HEK293T (cell line): ENCODE measurements at regions not wholly inside any gene's neighbourhood (a gene's known extent, or its start where the extent isn't known, plus 50 kb on each side); places are given as distances from the start of the nearest gene placed in this dataset.
"Not testable (repeated sequence)": the region's sequence is repeated elsewhere in the genome, so short reads cannot be mapped to it uniquely, and the experiment has no call there.

Source experiments
- CTCF ChIA-PET: fragments of 350-600 bp; formaldehyde crosslinking; extraction: SDS; loops from one replicate; lab custom pipeline; 2021; ENCODE audit warnings: antibody characterized with exemption, inconsistent platforms; lab: Yijun Ruan, JAX
- POLR2A ChIA-PET: fragments of 350-600 bp; formaldehyde crosslinking; extraction: SDS; loops from one replicate; lab custom pipeline; 2020; ENCODE audit warnings: antibody characterized with exemption, inconsistent platforms; lab: Yijun Ruan, JAX
- DNase-seq: peaks from one replicate; pipeline ENCODE4 v3.0.0; 2012; ENCODE audit warnings: mixed read lengths; ENCODE audit errors: extremely low spot score
- ARNT ChIP-seq: fragments of 450-650 bp; IDR thresholded peaks from 2 replicates; pipeline ENCODE4 v1.6.1; 2017; ENCODE audit warnings: mild to moderate bottlenecking
- BHLHE40 ChIP-seq: fragments of 450-650 bp; IDR thresholded peaks from 2 replicates; pipeline ENCODE4 v1.6.1; 2016; ENCODE audit warnings: mild to moderate bottlenecking, moderate library complexity, borderline replicate concordance
- CTBP1 ChIP-seq: fragments of 450-650 bp; IDR thresholded peaks from 2 replicates; pipeline ENCODE4 v1.6.1; 2016; ENCODE audit warnings: borderline replicate concordance
- ELF4 ChIP-seq: fragments of 450-650 bp; IDR thresholded peaks from 2 replicates; pipeline ENCODE4 v1.6.1; 2017; ENCODE audit warnings: antibody characterized with exemption
- FOXA1 ChIP-seq: fragments of 450-650 bp; IDR thresholded peaks from 2 replicates; pipeline ENCODE4 v1.6.1; 2016; ENCODE audit warnings: mild to moderate bottlenecking
- FOXK2 ChIP-seq: fragments of 450-650 bp; IDR thresholded peaks from 2 replicates; pipeline ENCODE4 v1.6.1; 2016; ENCODE audit warnings: mild to moderate bottlenecking
- FOXM1 ChIP-seq: fragments of 450-650 bp; IDR thresholded peaks from 2 replicates; pipeline ENCODE4 v1.6.1; 2017; ENCODE audit warnings: mild to moderate bottlenecking, borderline replicate concordance
- HDGF ChIP-seq: fragments of 450-650 bp; IDR thresholded peaks from 2 replicates; pipeline ENCODE4 v1.6.1; 2017; ENCODE audit warnings: antibody characterized with exemption, borderline replicate concordance
- L3MBTL2 ChIP-seq: fragments of 450-650 bp; conservative IDR thresholded peaks from 2 replicates; pipeline ENCODE4 v1.6.1; 2016; ENCODE audit warnings: mild to moderate bottlenecking
- LEF1 ChIP-seq: fragments of 450-650 bp; IDR thresholded peaks from 2 replicates; pipeline ENCODE4 v1.6.1; 2017; ENCODE audit warnings: mild to moderate bottlenecking, borderline replicate concordance
- NFRKB ChIP-seq: fragments of 450-650 bp; IDR thresholded peaks from 2 replicates; pipeline ENCODE4 v1.6.1; 2016; ENCODE audit warnings: mild to moderate bottlenecking, moderate library complexity
- SP1 ChIP-seq: fragments of 450-650 bp; IDR thresholded peaks from 2 replicates; pipeline ENCODE4 v1.6.1; 2017
- SUZ12 ChIP-seq: fragments of 450-650 bp; IDR thresholded peaks from 2 replicates; pipeline ENCODE4 v1.6.1; 2016; ENCODE audit warnings: mild to moderate bottlenecking
- TARDBP ChIP-seq: fragments of 450-650 bp; IDR thresholded peaks from 2 replicates; pipeline ENCODE4 v1.6.1; 2016
- ZNF384 ChIP-seq: fragments of 450-650 bp; IDR thresholded peaks from 2 replicates; pipeline ENCODE4 v1.6.1; 2016
- TF ChIP-seq, protein P1 (sequence below): fragments of 450-650 bp; IDR thresholded peaks from 2 replicates; pipeline ENCODE4 v1.6.1; 2016

DNA sequence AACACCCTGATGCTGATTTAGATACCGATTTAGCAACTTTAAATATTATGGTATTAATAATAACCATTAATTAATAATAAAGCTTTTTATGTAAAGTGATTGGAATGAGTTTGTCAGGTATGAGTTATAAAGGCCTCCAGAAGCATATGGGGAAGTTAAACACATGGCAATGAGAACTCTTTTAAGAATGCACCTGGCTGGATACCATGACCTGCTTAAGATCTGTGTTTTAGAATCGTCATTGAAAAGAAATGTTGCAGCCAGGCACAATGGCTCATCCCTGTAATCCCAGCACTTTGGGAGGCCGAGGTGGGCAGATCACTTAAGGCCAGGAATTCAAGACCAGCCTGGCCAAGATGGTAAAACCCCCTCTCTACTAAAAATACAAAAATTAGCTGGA is 197.5 kb downstream of the SOX4 start:
- TF ChIP-seq SUZ12 (no peak), HDGF (no peak), ELF4 (no peak), LEF1 (no peak), FOXM1 (no peak), TARDBP (no peak), SP1 (no peak), L3MBTL2 (no peak), BHLHE40 (no peak), FOXK2 (no peak), ARNT (no peak), NFRKB (no peak), CTBP1 (no peak), FOXA1 (no peak), ZNF384 (no peak)
- TF ChIP-seq, protein P1, sequence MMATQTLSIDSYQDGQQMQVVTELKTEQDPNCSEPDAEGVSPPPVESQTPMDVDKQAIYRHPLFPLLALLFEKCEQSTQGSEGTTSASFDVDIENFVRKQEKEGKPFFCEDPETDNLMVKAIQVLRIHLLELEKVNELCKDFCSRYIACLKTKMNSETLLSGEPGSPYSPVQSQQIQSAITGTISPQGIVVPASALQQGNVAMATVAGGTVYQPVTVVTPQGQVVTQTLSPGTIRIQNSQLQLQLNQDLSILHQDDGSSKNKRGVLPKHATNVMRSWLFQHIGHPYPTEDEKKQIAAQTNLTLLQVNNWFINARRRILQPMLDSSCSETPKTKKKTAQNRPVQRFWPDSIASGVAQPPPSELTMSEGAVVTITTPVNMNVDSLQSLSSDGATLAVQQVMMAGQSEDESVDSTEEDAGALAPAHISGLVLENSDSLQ: no peak
- CTCF ChIA-PET: interaction anchor here (0.5 to 0.6 kb wide), 2 partner anchors 39 to 202 kb away, joined by 3 to 5 read pairs; no protein-coding TSS in a partner anchor
- POLR2A ChIA-PET: no interaction called here
- no peak for DNase-seq

DNA sequence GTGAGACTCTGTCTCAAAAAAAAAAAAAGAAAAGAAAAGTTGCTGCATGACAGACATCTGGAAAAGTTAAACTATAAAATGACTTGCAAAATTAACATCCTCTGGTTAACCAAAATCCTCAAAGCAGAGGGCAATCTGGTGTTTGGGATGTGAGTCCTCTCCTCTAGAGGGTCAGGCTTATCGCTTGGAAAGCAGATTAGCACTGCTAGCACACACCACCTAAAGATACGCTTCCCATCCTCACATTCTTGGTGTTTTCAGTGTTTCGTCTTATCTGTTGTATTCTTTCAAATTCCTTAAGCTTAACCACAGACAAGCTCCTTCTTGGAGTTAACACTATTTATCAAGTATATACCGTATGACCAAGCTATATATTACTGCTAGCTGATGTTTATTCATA is 198.0 kb downstream of the SOX4 start:
- no peak for TF ChIP-seq L3MBTL2
- no peak for TF ChIP-seq ARNT
- TF ChIP-seq BHLHE40: no peak
- TF ChIP-seq FOXK2: no peak
- no peak for TF ChIP-seq LEF1
- no peak for TF ChIP-seq ELF4
- TF ChIP-seq, protein P1: no peak
- no peak for TF ChIP-seq FOXM1
- TF ChIP-seq FOXA1: no peak
- no peak for TF ChIP-seq NFRKB
- no peak for TF ChIP-seq SP1
- no peak for TF ChIP-seq HDGF
- ChIA-PET CTCF (no interaction called here), POLR2A (no interaction called here)
- DNase-seq: no peak

DNA sequence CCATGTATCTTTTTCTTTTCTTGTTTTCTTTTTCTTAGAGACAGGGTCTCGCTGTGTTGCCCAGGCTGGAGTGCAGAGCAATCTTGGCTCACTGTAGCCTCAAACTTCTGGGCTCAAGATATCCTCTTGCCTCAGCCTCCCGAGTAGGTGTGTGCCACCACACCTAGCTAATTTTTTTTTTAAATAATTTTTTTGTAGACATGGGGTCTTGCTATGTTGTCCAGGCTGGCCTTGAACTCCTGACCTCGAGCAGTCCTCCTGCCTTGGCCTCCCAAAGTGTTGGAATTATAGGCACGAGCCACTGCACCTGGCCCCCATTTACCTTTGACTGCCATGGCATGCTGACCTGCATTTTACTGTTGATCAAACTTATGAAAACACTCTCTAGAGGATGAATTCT is 198.6 kb downstream of the SOX4 start:
- TF ChIP-seq ZNF384 (no peak), ARNT (no peak), LEF1 (no peak)
- CTCF ChIA-PET: no interaction called here
- no peak for DNase-seq
- POLR2A ChIA-PET: no interaction called here

DNA sequence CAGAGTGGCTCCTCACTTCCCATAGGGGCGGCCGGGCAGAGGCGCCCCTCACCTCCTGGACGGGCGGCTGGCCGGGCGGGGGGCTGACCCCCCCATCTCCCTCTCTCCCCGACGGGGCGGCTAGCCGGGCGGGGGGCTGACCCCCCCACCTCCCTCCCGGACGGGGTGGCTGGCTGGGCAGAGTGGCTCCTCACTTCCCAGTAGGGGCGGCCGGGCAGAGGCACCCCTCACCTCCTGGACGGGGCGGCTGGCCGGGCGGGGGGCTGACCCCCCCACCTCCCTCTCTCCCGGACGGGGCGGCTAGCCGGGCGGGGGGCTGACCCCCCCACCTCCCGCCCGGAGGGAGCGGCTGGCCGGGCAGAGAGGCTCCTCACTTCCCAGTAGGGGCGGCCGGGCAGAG is 203.4 kb downstream of the SOX4 start:
- POLR2A ChIA-PET, DNase-seq, CTCF ChIA-PET: not testable (repeated sequence)

DNA sequence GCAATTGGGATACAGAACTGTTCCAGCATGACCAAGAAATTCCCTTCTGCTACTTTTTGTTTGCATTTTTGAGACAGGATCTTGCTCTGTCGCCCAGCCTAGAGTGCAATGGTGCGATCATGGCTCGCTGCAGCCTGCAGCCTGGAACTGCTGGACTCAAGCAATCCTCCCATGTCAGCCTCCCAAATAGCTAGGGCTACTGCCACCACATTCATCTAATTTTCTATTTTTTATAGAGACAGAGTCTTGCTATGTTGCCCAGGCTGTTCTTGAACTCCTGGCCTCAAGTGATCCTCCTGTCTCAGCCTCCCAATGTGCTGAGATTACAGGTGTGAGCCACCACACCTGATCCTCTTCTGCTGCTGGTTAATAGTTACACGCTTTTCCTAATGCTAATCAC is 204.9 kb downstream of the SOX4 start:
- DNase-seq: no peak
- ChIA-PET CTCF (no interaction called here), POLR2A (no interaction called here)
- TF ChIP-seq TARDBP (no peak), FOXK2 (no peak), BHLHE40 (no peak), SP1 (no peak), HDGF (no peak), CTBP1 (no peak), SUZ12 (no peak), FOXM1 (no peak), FOXA1 (no peak)

DNA sequence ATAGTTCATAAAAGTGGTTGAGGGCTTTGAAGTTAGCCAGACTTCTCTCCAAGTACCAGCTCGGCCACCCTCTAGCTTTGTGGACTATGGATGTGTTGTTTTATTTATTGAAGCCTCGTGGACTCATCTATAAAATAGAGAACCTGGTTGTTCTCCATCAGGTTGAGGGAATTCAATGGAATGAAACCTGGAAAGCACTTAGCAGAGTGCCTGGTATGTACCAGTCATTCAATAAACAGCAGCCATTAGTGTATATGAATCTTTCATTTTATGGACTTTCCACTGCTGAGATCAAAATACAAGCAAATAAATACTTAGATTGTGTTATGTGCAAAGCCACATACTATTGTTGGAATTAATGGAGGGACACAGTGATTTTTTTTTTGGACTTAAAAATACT is 206.8 kb downstream of the SOX4 start:
- CTCF ChIA-PET: no interaction called here

DNA sequence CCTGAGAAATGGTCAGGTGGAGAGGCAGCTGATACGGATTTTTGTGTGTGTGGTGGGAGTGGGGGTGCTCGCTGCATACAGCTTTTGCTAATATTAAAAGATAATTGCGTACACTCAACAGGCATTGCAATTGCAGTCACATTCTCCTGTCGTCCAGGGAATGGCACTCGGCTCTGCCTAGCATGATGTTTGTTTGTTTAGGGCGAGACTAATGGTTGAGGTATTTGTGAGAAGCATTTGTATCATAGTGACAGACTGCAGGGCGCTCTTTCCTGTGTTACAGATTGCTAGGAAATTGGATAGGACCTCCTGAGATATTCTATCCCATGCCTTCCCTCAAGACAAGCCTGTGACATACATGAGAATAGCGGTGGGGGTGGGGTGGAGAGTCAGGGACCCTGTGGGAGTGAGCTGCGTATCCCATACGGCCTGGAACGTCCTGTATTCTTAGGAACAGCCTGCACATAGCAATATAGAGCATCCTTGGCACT is 207.4 kb downstream of the SOX4 start:
- ChIA-PET CTCF (no interaction called here), POLR2A (interaction anchor here (1.3 to 2.2 kb wide), 2 partner anchors 32 to 207 kb away, joined by 3 to 8 read pairs; partner anchors contain the start of gene SOX4)
- TF ChIP-seq, protein P1: peak; percentile 60
- TF ChIP-seq LEF1: no peak
- 0 out of 2 replicates have a peak, but pooled peaks have one; percentile 20 for TF ChIP-seq CTBP1
- DNase-seq: peak; percentile 35

More for the DNA sequence above, 206.8 kb downstream of the SOX4 start:
- POLR2A ChIA-PET: interaction anchor here (1.3 kb wide), 2 partner anchors 31 to 207 kb away, joined by 3 to 5 read pairs; partner anchors contain the start of gene SOX4
- DNase-seq: no peak
- TF ChIP-seq CTBP1: no peak
- TF ChIP-seq NFRKB: no peak
- no peak for TF ChIP-seq HDGF
- TF ChIP-seq BHLHE40: no peak
- TF ChIP-seq SP1: no peak
- TF ChIP-seq LEF1: no peak
- TF ChIP-seq SUZ12: no peak
- no peak for TF ChIP-seq ELF4
- TF ChIP-seq FOXK2: no peak
- no peak for TF ChIP-seq ZNF384
- TF ChIP-seq ARNT: no peak
- TF ChIP-seq, protein P1: no peak
- no peak for TF ChIP-seq TARDBP
